Endothelial cell of umbilical vein (primary cell): ENCODE measurements at regions not wholly inside any gene's neighbourhood (a gene's known extent, or its start where the extent isn't known, plus 50 kb on each side); places are given as distances from the start of the nearest gene placed in this dataset.

Experiments
- BruUV-seq: library from RNA; stranded (reverse); fragments of 400-500 nt; replicated peaks from 2 replicates; lab custom pipeline; 2021; lab: Mats Ljungman, UMichigan
- CTCF ChIA-PET: fragments of 300-600, 350-600 bp; sonication (Branson Sonifier 250); formaldehyde crosslinking; loops from one replicate; lab custom pipeline; 2021; ENCODE audit warnings: antibody characterized with exemption, inconsistent platforms; lab: Charles Lee
- POLR2A ChIA-PET: fragments of 300-600, 350-600 bp; sonication (Branson Sonifier 250); formaldehyde crosslinking; loops from one replicate; lab custom pipeline; 2021; ENCODE audit warnings: antibody characterized with exemption, inconsistent platforms; lab: Charles Lee
- DNase-seq: peaks from one replicate; pipeline ENCODE4 v3.0.0-alpha.2; 2011; ENCODE audit warnings: low read depth, low spot score
- FAIRE-seq: peaks from 2 replicates; lab custom pipeline; 2011; peaks lifted over from hg19 to GRCh38; lab: Jason Lieb, UNC
- H2AFZ ChIP-seq: 2 replicates; pipeline ENCODE4 v1.6.0; 2012; ENCODE audit warnings: low read depth, low read length, control low read depth, inconsistent platforms
- H3K27ac ChIP-seq: 2 replicates; pipeline ENCODE4 v1.5.1; 2011; ENCODE audit warnings: low read depth, mild to moderate bottlenecking, control low read depth, low read length, moderate library complexity; ENCODE audit not compliant: insufficient read depth
- H3K27me3 ChIP-seq, 2 experiments: 2 replicates each; pipeline versions ENCODE4 v1.6.0 to v1.6.1; 2011; ENCODE audit warnings: low read length in 2 of 2, mixed read lengths in 1 of 2; ENCODE audit not compliant: control insufficient read depth in 2 of 2, insufficient read depth in 2 of 2
- H3K36me3 ChIP-seq, 2 experiments: 2 replicates in 1 of 2; 3 replicates in 1 of 2; pipeline ENCODE4 v1.5.1; 2011; ENCODE audit warnings: low read length in 2 of 2, mild to moderate bottlenecking in 1 of 2, moderate library complexity in 1 of 2; ENCODE audit not compliant: control insufficient read depth in 2 of 2, insufficient read depth in 2 of 2; ENCODE audit errors: extremely low read depth in 1 of 2
- H3K4me1 ChIP-seq: 3 replicates; pipeline ENCODE4 v1.5.1; 2011; ENCODE audit warnings: mild to moderate bottlenecking, low read length; ENCODE audit not compliant: control insufficient read depth, insufficient read depth; ENCODE audit errors: extremely low read depth
- H3K4me2 ChIP-seq: 2 replicates; pipeline ENCODE4 v1.6.1; 2011; ENCODE audit warnings: low read length, control low read depth, mixed read lengths; ENCODE audit not compliant: insufficient read depth
- H3K4me3 ChIP-seq, 3 experiments: fragments of 200-600 bp in 1 of 3; sonication (generic), shearing (Covaris generic) in 1 of 3; replicated peaks in 1 of 3; 2 replicates each; pipeline ENCODE4 v1.5.1; 2011 to 2016; ENCODE audit warnings: control low read depth in 3 of 3, low read length in 3 of 3, mild to moderate bottlenecking in 2 of 3, inconsistent platforms in 1 of 3, low read depth in 1 of 3, moderate library complexity in 1 of 3; ENCODE audit not compliant: insufficient read depth in 1 of 3
- H3K79me2 ChIP-seq: 2 replicates; pipeline ENCODE4 v1.6.0; 2012; ENCODE audit warnings: low read length, inconsistent platforms; ENCODE audit not compliant: control insufficient read depth, insufficient read depth
- H3K9ac ChIP-seq: replicated peaks from 2 replicates; pipeline ENCODE3; 2011; ENCODE audit warnings: low read length, control low read depth; ENCODE audit not compliant: insufficient read depth; ENCODE audit errors: extremely low read depth
- H3K9me1 ChIP-seq: replicated peaks from 3 replicates; pipeline ENCODE4 v1.6.0; 2011; ENCODE audit warnings: mild to moderate bottlenecking, low read length; ENCODE audit not compliant: control insufficient read depth, insufficient read depth; ENCODE audit errors: extremely low read depth
- H3K9me3 ChIP-seq: replicated peaks from 2 replicates; pipeline ENCODE4 v1.5.1; 2012; ENCODE audit warnings: low read length, inconsistent platforms; ENCODE audit not compliant: control insufficient read depth, insufficient read depth
- H4K20me1 ChIP-seq: replicated peaks from 2 replicates; pipeline ENCODE3; 2011; ENCODE audit warnings: mild to moderate bottlenecking, low read length; ENCODE audit not compliant: control insufficient read depth, insufficient read depth; ENCODE audit errors: extremely low read depth
- CTCF ChIP-seq, 2 donors: IDR thresholded peaks; 1 replicate in 1 of 2; 2 replicates in 1 of 2; pipeline ENCODE4 v1.5.1; 2011; ENCODE audit warnings: low read length in 2 of 2, mild to moderate bottlenecking in 2 of 2, moderate library complexity in 2 of 2, control low read depth in 1 of 2, inconsistent platforms in 1 of 2, low read depth in 1 of 2; ENCODE audit not compliant: insufficient read depth in 1 of 2; ENCODE audit errors: extremely low read depth in 1 of 2
- EZH2 ChIP-seq: IDR thresholded peaks from 2 replicates; pipeline ENCODE4 v1.6.1; 2012; ENCODE audit warnings: borderline replicate concordance, low read depth, mild to moderate bottlenecking, moderate library complexity, low read length, inconsistent platforms; ENCODE audit not compliant: severe bottlenecking
- FOS ChIP-seq: IDR thresholded peaks from 2 replicates; pipeline ENCODE4 v1.6.1; 2011; ENCODE audit warnings: mild to moderate bottlenecking, low read length, moderate library complexity, borderline replicate concordance; ENCODE audit not compliant: insufficient read depth
- GATA2 ChIP-seq: IDR thresholded peaks from 2 replicates; pipeline ENCODE4 v1.7.0; 2011; ENCODE audit warnings: low read depth, mild to moderate bottlenecking, moderate library complexity, mixed read lengths, low read length; ENCODE audit not compliant: insufficient read length, insufficient read depth
- JUN ChIP-seq: IDR thresholded peaks from 2 replicates; pipeline ENCODE4 v1.6.1; 2011; ENCODE audit warnings: borderline replicate concordance, low read depth; ENCODE audit not compliant: insufficient read length, insufficient read depth
- MAX ChIP-seq: IDR thresholded peaks from 2 replicates; pipeline ENCODE4 v1.6.1; 2011; ENCODE audit not compliant: insufficient read depth, insufficient read length
- MYC ChIP-seq: IDR thresholded peaks from one replicate; pipeline ENCODE4 v1.6.1; 2011; ENCODE audit warnings: mild to moderate bottlenecking, low read depth, low read length
- POLR2A ChIP-seq: IDR thresholded peaks from 2 replicates; pipeline ENCODE4 v1.6.1; 2012; ENCODE audit warnings: low read depth, mild to moderate bottlenecking, control low read depth, low read length
- POLR2AphosphoS5 ChIP-seq: IDR thresholded peaks from 2 replicates; pipeline ENCODE4 v1.6.1; 2012; ENCODE audit warnings: low read depth, mild to moderate bottlenecking, control low read depth, low read length, moderate library complexity; ENCODE audit not compliant: insufficient read depth
- dilution Hi-C: fragments of 300-500 bp; cut with MboI; formaldehyde crosslinking; loops from one replicate; pipeline ENCODE4 v1.15.0; 2019; ENCODE audit warnings: low sequenced_read_pairs; ENCODE audit not compliant: extremely low pct_ligation_motif_present
- intact Hi-C: fragments of 100-400 bp; cut with micrococcal nuclease; formaldehyde crosslinking; loops from one replicate; pipeline ENCODE4 v1.10.0; 2022

- POLR2A ChIA-PET, result no interaction called here
- TF ChIP-seq FOS (no peak), EZH2 (no peak)
- CTCF ChIA-PET, result no interaction called here
- dilution Hi-C loops (no loop called here), intact Hi-C loops (no loop called here)
- Histone ChIP-seq H2AFZ (no peak overlapping the region), H3K4me3 (no peak overlapping the region), H3K4me1 (no peaks in the 10 kb centered on the region), H3K4me2 (no peak overlapping the region), H3K27ac (no peak overlapping the region), H3K27me3 (no peaks in the 10 kb centered on the region), H3K9ac (no peak overlapping the region), H3K79me2 (no peaks in the 10 kb centered on the region), H3K36me3 (no peaks in the 10 kb centered on the region), H4K20me1 (no peaks in the 10 kb centered on the region), H3K9me1 (no peaks in the 10 kb centered on the region), H3K9me3 (peaks cover 6% of the 10 kb centered on the region)
- BruUV-seq, result no TSS peak
- DNase-seq (no peak), FAIRE-seq (no peak)
These were observed 1053.2 kb upstream of the GBE1 start for GRCh38 chr3:82814660-82815059.

GRCh38 chr3:82807781-82808180, 1046.3 kb upstream of the GBE1 start:
- dilution Hi-C loops, result no loop called here
- intact Hi-C loops, result no loop called here
- no peaks in the 10 kb centered on the region for H3K27me3 ChIP-seq

More at GRCh38 chr3:82807781-82808180, 1046.3 kb upstream of the GBE1 start:
- Histone ChIP-seq H3K79me2 (no peaks in the 10 kb centered on the region), H3K27ac (no peak overlapping the region), H3K4me3 (no peak overlapping the region), H3K4me1 (no peaks in the 10 kb centered on the region), H3K9ac (no peak overlapping the region), H3K4me2 (no peak overlapping the region), H3K36me3 (no peaks in the 10 kb centered on the region), H3K9me3 (no peaks in the 10 kb centered on the region), H3K9me1 (no peaks in the 10 kb centered on the region), H2AFZ (no peak overlapping the region), H4K20me1 (no peaks in the 10 kb centered on the region)
- TF ChIP-seq POLR2AphosphoS5 (no peak), CTCF (IDR thresholded peaks at IDR 0.05; ENCODE audit: extremely low read depth in 1 of 2, insufficient read depth in 1 of 2, low read depth in 1 of 2, low read length in 2 of 2) (no peak), MYC (no peak), EZH2 (no peak), GATA2 (no peak), MAX (no peak), POLR2A (no peak), FOS (no peak), JUN (no peak)
- DNase-seq (no peak), FAIRE-seq (no peak)
- POLR2A ChIA-PET, result no interaction called here
- no TSS peak for BruUV-seq
- CTCF ChIA-PET, result no interaction called here
